A673 (cell line): ENCODE measurements at regions not wholly inside any gene's neighbourhood (a gene's known extent, or its start where the extent isn't known, plus 50 kb on each side); places are given as distances from the start of the nearest gene placed in this dataset.

Source experiments
- BruUV-seq: library from RNA; stranded (reverse); fragments of 400-500 nt; replicated peaks from 2 replicates; lab custom pipeline; 2021; lab: Mats Ljungman, UMichigan
- CTCF ChIA-PET: fragments of 300-600 bp; sonication (Branson Sonifier 250); formaldehyde crosslinking; loops from one replicate; lab custom pipeline; 2022; ENCODE audit warnings: antibody characterized with exemption; lab: Charles Lee
- POLR2A ChIA-PET: fragments of 300-600 bp; sonication (Branson Sonifier 250); formaldehyde crosslinking; loops from one replicate; lab custom pipeline; 2022; ENCODE audit warnings: antibody characterized with exemption; ENCODE audit not compliant: low non-redundant PET; lab: Charles Lee
- DNase-seq: peaks from one replicate; pipeline ENCODE4 v3.0.0-alpha.2; 2015; ENCODE audit warnings: low spot score
- H3K27ac ChIP-seq: fragments of 200-600 bp; sonication (generic); 2 replicates; pipeline ENCODE4 v1.5.1; 2016; ENCODE audit warnings: mixed run types, low read depth, mild to moderate bottlenecking, mixed read lengths, antibody characterized with exemption, low read length; ENCODE audit not compliant: poor library complexity, severe bottlenecking
- H3K27me3 ChIP-seq: fragments of 200-600 bp; sonication (generic); replicated peaks from 2 replicates; pipeline ENCODE4 v1.6.1; 2017; ENCODE audit warnings: mixed run types, low read depth, mild to moderate bottlenecking, mixed read lengths, antibody characterized with exemption, low read length; ENCODE audit not compliant: insufficient read depth, poor library complexity
- H3K36me3 ChIP-seq: fragments of 200-600 bp; sonication (generic); 2 replicates; pipeline ENCODE4 v1.6.1; 2016; ENCODE audit warnings: mixed run types, mild to moderate bottlenecking, mixed read lengths, antibody characterized with exemption, low read length; ENCODE audit not compliant: insufficient read depth, poor library complexity, severe bottlenecking
- H3K4me1 ChIP-seq: fragments of 200-600 bp; sonication (generic); 2 replicates; pipeline ENCODE4 v1.6.1; 2017; ENCODE audit warnings: mixed run types, mild to moderate bottlenecking, mixed read lengths, antibody characterized with exemption, low read length; ENCODE audit not compliant: insufficient read depth, poor library complexity, severe bottlenecking
- H3K4me3 ChIP-seq: fragments of 200-600 bp; sonication (generic); 2 replicates; pipeline ENCODE4 v1.5.1; 2016; ENCODE audit warnings: low read depth, mixed run types, mild to moderate bottlenecking, mixed read lengths, low read length; ENCODE audit not compliant: poor library complexity, severe bottlenecking
- H3K9me3 ChIP-seq: fragments of 200-600 bp; sonication (generic); 2 replicates; pipeline ENCODE4 v1.6.1; 2016; ENCODE audit warnings: mixed run types, low read depth, mild to moderate bottlenecking, mixed read lengths, antibody characterized with exemption, low read length; ENCODE audit not compliant: poor library complexity, severe bottlenecking
- EZH2 ChIP-seq: fragments of 200-600 bp; sonication (generic); IDR thresholded peaks from 2 replicates; pipeline ENCODE4 v1.6.1; 2017; ENCODE audit warnings: borderline replicate concordance, low read depth, mild to moderate bottlenecking, mixed read lengths, antibody characterized with exemption, low read length; ENCODE audit not compliant: poor library complexity, severe bottlenecking
- intact Hi-C: fragments of 100-400 bp; cut with micrococcal nuclease; formaldehyde crosslinking; loops from one replicate; pipeline ENCODE4 v1.10.0; 2022; ENCODE audit not compliant: unreplicated experiment
- TF ChIP-seq, protein P1 (sequence below): fragments of 300-800, 200-600 bp; sonication (generic); conservative IDR thresholded peaks from 2 replicates; pipeline ENCODE4 v1.5.1; 2017; ENCODE audit warnings: low read depth, mild to moderate bottlenecking, antibody characterized with exemption, low read length, moderate library complexity, mixed read lengths

DNA sequence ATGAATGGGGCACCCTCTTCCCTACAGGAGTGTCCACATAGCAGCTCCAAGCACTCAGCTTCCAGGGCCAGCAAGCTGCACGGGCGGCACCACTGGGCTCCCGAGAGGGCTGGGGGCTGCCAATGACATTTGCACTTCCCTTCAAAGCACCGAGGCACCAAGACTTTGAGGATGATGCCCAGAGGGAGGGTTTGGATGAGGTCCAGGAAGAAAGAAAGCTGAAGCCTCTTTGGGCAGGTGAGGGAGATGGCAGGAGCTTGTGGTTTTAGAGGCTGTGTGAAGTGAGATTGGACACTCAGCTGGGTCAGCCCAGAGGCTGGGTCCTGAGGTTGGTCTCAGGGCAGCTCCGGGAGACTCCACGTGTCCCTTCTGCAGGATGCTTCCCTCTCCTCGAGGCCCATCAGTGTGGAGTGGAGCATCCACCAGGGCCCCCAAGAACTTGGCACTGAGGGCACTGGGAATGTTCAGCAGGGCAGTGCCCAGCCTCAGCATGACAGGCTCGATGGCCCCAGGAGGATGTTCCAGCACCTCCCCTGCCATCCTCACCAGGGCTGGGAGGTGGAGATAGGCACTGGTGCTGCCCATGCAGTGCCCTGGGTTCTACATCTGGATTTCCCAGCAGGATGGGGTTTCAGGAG lies 54.9 kb upstream of the IGFBP3 start:
- POLR2A ChIA-PET, result no interaction called here
- TF ChIP-seq, protein P1, sequence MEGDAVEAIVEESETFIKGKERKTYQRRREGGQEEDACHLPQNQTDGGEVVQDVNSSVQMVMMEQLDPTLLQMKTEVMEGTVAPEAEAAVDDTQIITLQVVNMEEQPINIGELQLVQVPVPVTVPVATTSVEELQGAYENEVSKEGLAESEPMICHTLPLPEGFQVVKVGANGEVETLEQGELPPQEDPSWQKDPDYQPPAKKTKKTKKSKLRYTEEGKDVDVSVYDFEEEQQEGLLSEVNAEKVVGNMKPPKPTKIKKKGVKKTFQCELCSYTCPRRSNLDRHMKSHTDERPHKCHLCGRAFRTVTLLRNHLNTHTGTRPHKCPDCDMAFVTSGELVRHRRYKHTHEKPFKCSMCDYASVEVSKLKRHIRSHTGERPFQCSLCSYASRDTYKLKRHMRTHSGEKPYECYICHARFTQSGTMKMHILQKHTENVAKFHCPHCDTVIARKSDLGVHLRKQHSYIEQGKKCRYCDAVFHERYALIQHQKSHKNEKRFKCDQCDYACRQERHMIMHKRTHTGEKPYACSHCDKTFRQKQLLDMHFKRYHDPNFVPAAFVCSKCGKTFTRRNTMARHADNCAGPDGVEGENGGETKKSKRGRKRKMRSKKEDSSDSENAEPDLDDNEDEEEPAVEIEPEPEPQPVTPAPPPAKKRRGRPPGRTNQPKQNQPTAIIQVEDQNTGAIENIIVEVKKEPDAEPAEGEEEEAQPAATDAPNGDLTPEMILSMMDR, result no peak
- TF ChIP-seq EZH2, result no peak
- H3K4me1 ChIP-seq, result no peaks in the 10 kb centered on the region
- no peaks in the 10 kb centered on the region for H3K36me3 ChIP-seq
- intact Hi-C loops, result no loop called here
- H3K9me3 ChIP-seq, result no peaks in the 10 kb centered on the region
- CTCF ChIA-PET, result no interaction called here
- H3K27ac ChIP-seq, result no peak overlapping the region
- no peak for DNase-seq
- no TSS peak for BruUV-seq
- H3K4me3 ChIP-seq, result no peak overlapping the region
- H3K27me3 ChIP-seq, result no peaks in the 10 kb centered on the region

DNA sequence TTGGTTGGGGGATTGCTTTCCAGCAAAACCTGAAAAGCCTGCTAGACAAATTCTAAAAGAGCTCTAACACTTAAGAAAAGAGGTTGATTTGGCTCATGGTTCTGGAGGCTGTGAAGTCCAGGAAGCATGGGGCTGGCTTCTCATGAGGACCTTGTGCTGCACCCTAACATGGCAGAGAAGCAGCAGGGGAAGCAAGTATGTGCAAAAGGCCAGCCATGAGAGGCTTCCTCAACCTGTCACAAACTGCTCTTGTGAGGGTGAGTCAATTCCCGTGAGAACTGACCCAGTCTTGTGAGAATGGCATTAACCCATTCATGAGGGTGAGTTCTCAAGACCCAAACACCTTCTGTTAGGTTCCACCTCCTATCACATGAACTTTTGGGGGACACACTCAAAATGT lies 54.3 kb upstream of the IGFBP3 start:
- no peaks in the 10 kb centered on the region for H3K9me3 ChIP-seq
- no peak for TF ChIP-seq EZH2
- TF ChIP-seq, protein P1, result no peak
- no peak for DNase-seq
- no peaks in the 10 kb centered on the region for H3K27me3 ChIP-seq
- POLR2A ChIA-PET, result no interaction called here
- intact Hi-C loops, result no loop called here
- CTCF ChIA-PET, result no interaction called here
- no peaks in the 10 kb centered on the region for H3K4me1 ChIP-seq
- H3K4me3 ChIP-seq, result no peak overlapping the region
- H3K27ac ChIP-seq, result no peak overlapping the region
- no TSS peak for BruUV-seq
- no peaks in the 10 kb centered on the region for H3K36me3 ChIP-seq

DNA sequence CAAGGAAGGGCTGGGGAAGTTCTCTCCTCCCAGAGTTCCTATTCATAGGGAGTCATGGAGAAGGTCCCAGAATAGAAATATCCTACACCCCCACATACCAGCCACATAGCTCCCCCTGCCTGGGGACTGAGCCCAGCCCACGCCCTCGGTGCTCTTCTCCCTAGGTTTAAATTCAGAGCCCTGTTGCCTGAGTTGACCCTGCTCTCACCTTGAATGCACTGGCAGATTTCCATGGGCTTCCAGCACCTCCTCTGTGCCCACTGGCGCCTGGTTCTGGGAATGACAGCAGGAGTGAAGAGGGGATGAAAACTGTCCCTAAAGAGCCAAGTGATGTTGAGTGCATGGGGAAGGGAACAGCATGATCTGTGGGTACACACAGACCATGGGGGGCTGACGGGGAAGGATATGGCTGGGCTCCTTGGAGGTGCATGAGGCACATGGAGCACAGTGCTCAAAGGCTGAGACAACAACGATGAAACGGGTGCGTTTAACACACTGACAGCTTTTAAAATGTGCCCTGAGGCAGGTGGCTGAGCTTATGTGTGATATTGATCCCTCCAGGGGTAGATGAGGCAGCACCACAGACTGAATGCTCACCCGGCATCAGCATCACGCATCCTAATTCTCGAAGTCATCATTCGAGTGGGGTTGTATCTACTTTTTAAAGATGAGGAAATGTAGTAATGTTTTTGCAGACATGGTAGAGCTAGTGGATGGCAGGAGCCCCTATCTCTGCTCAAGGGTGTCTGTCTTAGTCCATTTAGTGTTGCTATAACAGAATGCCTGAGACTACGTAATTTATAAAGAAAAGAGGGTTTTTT lies 53.7 kb upstream of the IGFBP3 start:
- TF ChIP-seq, protein P1, result no peak
- no peak for TF ChIP-seq EZH2
- no peaks in the 10 kb centered on the region for H3K9me3 ChIP-seq
- intact Hi-C loops, result no loop called here
- H3K4me3 ChIP-seq, result no peak overlapping the region
- ChIA-PET POLR2A (no interaction called here), CTCF (no interaction called here)
- BruUV-seq, result no TSS peak
- DNase-seq, result no peak
- no peaks in the 10 kb centered on the region for H3K27me3 ChIP-seq
- no peaks in the 10 kb centered on the region for H3K36me3 ChIP-seq
- H3K4me1 ChIP-seq, result no peaks in the 10 kb centered on the region
- no peak overlapping the region for H3K27ac ChIP-seq
